Limb (tissue), 2 donors: ENCODE measurements at regions not wholly inside any gene's neighbourhood (a gene's known extent, or its start where the extent isn't known, plus 50 kb on each side); places are given as distances from the start of the nearest gene placed in this dataset.

ENCODE experiments used
- DNase-seq, 2 donors: peaks; one replicate each; pipeline ENCODE4 v3.0.0-alpha.2; 2016; ENCODE audit errors: extremely low spot score in 2 of 2

- DNase-seq = no peak
Measured at GRCh38 chr4:137678796-137679195, 146.5 kb upstream of the PCDH18 start.

- no peak for DNase-seq
Measured at GRCh38 chr4:137677863-137678262, 145.6 kb upstream of the PCDH18 start.

- DNase-seq = no peak
Measured at GRCh38 chr4:137676357-137676998, 144.2 kb upstream of the PCDH18 start.

DNA sequence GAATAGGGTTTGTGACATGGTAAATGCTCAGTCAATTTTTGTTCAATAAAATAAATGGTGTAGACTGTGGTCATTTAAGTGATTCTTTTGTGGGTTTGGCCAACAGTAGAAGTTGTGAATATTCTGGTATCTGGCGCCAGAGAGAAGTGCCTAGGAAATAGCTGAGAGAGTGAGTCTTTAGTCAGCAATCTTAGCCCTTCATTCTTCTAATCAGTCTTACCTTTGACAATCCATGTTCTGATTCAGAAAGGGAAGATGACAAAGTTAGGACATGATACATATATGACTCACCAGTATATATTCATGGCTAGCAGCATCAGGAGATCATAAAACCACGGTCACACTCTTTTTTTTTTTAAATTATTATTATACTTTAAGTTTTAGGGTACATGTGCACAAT, 141.8 kb upstream of the PCDH18 start:
- DNase-seq = no peak

- DNase-seq = peak in 1 of 2 donors; percentile 26
Measured at GRCh38 chr4:137668885-137669545, 136.7 kb upstream of the PCDH18 start.

- peak in 1 of 2 donors; percentile 50 for DNase-seq
Measured at GRCh38 chr4:137664416-137664815, 132.1 kb upstream of the PCDH18 start.

DNA sequence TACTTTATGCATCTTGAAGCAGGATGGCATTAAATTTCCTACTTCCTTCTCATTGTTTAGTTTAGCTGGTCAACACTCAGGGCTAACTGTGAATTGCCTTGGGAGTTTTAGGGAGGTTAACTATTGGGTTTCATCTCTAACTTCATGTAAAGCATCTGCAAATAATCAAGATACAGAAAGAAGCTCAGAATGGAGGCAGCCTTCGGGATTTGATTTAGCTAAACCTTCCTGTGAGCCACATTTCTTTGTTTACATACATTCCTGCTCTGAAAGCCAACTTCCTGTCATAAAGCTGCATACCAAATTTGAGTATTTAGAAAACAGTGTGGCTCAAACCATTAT, 131.7 kb upstream of the PCDH18 start:
- DNase-seq = peak in 1 of 2 donors; percentile 88

- DNase-seq = peak; percentile 18 to 35
Measured at GRCh38 chr4:137663251-137664045, 131.2 kb upstream of the PCDH18 start.

- no peak for DNase-seq
Measured at GRCh38 chr4:137661693-137662092, 129.4 kb upstream of the PCDH18 start.

DNA sequence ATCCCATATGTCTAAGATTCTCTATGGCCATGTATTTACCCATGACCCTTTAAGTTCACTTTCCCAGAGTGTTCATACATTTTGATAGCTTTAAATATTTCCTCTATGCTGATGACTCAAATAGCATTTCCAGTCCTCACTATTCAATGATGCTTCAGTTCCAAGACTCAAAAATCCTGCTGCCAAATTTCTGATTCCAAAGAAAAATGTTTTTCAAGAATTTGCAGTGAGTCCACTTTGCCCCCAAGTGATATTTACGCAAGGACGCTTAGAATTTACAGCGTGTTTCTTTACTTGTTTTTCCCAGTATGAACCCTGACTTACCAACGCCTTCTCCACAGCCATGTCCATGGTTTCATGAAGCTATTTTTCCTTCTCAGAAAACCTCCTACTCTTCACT, 127.9 kb upstream of the PCDH18 start:
- no peak for DNase-seq

DNA sequence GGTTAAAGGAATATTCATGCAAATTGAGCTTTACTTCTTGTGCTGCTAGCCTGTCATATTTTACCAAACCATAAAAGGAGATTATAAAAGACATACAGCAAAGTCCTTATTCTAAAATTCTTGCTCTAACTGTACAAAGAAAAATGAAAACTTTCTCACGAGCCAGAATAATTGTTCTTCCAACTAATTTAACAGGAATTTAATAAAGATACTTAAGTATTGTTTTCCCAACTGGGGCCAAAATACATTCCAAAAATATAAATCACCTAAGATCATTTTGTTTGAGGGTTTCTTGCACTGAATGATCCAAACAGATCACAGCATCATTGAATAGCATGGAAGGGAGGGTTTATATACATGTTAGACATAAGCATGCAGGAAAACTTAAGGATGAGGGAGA, 127.1 kb upstream of the PCDH18 start:
- DNase-seq = no peak

- no peak for DNase-seq
Measured at GRCh38 chr4:137656661-137657060, 124.4 kb upstream of the PCDH18 start.

DNA sequence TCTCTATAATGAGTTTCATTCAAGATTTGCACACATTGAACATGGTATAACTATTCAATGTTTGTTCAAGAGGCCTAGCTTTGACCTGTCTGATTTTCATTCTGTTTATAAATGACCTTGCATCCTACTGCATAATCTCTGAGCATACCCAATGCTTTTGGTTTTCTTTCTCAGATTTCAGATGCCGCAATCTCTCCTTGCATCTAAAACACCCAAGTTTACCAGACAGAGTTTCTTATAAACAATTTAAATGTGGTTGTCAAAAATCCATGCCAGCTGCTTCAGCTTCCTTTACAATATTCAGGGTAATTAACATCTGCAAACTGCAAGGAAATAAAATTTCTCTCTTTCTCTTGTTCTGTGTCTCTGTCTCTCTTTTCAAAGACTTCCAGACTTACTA, 123.0 kb upstream of the PCDH18 start:
- no peak for DNase-seq

GRCh38 chr4:137651128-137651527, 118.8 kb upstream of the PCDH18 start:
- no peak for DNase-seq

DNA sequence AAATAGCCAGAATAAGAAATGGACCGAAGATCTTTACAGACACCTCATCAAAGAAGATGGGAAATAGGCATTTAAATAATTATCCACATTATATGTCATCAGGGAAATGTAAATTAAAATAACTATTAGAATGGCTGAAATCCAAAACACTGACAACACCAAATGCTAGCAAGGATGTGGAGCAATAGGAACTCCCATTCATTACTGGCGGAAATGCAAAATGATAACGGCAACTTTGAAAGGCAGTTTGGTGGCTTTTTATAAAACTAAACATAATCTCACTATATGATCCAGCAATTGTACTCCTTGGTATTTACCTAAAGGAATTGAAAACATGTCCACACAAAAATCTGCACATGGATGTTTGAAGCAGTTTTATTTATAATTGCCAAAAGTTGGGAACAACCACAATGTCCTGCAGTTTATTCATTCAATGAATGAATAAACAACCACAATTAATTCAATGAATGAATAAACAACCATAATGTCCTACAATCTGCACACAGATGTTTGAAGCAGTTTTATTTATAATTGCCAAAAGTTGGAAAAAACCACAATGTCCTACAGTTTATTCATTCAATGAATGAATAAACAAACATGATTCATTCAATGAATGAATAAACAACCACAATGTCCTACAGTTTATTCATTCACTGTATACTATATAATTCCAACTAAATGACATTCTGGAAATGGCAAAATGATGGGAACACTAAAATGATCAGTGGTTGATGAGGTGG, 117.6 kb upstream of the PCDH18 start:
- no peak for DNase-seq

DNA sequence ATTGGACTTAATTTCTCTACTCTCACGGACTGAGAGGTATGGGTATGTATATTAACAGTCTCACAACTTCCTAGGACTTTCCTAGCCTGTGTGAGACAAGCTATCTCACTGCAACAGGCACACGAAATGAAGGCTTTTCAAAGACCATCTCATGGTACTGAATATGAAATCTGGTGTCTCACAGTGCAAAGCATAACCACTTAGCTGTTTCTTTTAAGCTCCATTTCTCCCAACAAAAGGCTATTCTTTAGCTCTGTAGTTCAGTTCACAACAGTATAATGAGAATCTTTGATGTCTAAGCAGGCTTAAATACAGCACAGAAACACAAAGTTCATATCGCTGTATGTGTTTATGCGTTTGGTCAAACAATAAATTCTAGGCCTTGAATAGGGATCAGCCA, 116.2 kb upstream of the PCDH18 start:
- no peak for DNase-seq

DNA sequence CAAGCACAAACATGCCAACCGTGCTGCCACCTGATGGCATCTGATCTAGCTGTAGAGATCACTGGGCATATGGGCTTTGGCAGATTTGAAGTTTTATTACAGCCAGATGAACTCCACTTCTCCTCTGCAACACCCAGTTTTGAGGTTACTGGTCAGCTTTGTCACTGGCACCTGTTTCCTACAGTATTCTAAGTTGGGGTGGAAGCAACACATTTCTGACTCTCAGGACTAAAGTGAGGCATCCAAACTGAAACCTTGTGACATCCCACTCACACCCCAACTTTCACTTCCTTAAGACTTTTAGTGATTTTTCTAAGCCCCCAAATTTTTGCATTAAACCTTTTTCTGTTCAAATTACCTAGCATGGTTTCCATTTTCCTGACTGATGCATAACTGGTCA, 115.1 kb upstream of the PCDH18 start:
- DNase-seq = no peak

DNA sequence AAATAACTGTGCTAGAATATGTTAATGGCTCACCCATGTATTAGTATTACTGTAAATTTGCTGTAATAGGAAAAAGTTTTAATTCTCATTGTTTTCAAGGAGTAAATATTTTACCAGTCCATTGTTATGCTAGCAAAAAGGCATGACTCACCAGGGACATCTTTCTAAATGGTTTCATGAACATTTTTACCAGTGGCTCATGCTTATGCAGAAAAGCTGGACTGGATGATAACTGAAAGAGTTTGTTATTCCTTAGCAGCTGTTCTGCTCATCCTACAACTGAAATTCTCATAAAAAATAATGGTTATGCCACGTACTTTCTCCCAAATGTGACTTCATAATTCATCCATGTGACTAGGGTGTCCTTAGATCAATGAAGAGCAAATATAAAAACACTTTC, 111.9 kb upstream of the PCDH18 start:
- no peak for DNase-seq

DNA sequence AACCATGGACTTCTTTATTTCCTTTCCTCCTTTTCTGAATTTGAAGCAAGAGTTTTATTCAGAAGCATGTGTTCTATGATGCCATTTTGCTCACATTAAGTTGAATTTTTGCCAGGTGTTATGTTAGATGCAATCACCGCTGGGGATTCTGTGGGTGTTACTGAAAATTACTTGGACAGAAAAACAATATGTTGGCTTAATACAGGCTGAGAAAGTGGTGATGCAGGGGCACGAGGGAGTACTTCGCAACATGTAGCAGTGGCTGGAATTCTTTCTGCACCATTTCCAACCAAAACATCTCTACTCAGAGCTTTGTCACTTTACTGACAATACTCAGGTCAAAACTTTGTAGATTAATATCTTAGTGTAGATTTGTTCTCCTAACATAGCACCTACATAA, 109.2 kb upstream of the PCDH18 start:
- DNase-seq = no peak

GRCh38 chr4:137640838-137641158, 108.5 kb upstream of the PCDH18 start:
- DNase-seq = no peak

GRCh38 chr4:137640156-137640837, 108.0 kb upstream of the PCDH18 start:
- DNase-seq = no peak

DNA sequence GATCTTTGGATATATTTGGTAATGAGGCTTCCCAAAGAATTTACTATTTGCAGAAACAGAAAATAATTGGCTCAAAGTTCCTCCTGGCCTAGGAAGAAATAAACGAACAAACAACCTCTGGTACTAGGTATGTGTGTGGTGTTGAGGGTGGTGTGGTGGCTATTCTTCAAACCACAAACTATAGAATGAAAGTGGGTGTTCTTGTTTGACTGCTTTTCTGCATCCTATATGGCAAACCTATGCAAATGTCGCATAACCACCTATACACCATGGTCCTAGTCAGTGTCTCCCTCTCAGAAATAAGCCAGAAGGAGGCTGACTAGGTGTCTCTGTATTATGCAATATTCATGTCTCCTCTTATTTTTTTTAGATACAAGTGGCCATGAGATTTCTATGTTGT, 106.6 kb upstream of the PCDH18 start:
- no peak for DNase-seq
